GM18511 (cell line): ENCODE measurements at regions not wholly inside any gene's neighbourhood (a gene's known extent, or its start where the extent isn't known, plus 50 kb on each side); places are given as distances from the start of the nearest gene placed in this dataset.
"Not testable (repeated sequence)": the region's sequence is repeated elsewhere in the genome, so short reads cannot be mapped to it uniquely, and the experiment has no call there.

Experiments used
- ATAC-seq: cut with Tn5 transposase; IDR thresholded peaks from one replicate; pipeline ENCODE4 v1.9.1; 2021; ENCODE audit warnings: mild to moderate bottlenecking, moderate library complexity; ENCODE audit not compliant: unreplicated experiment

- no peak for ATAC-seq
Observed at GRCh38 chr14:83128783-83129182, 1595.1 kb upstream of the SEL1L start.

- no peak for ATAC-seq
Observed at GRCh38 chr14:83129496-83129895, 1595.8 kb upstream of the SEL1L start.

- ATAC-seq, result no peak
Observed at GRCh38 chr14:83133981-83134645, 1600.5 kb upstream of the SEL1L start.

DNA sequence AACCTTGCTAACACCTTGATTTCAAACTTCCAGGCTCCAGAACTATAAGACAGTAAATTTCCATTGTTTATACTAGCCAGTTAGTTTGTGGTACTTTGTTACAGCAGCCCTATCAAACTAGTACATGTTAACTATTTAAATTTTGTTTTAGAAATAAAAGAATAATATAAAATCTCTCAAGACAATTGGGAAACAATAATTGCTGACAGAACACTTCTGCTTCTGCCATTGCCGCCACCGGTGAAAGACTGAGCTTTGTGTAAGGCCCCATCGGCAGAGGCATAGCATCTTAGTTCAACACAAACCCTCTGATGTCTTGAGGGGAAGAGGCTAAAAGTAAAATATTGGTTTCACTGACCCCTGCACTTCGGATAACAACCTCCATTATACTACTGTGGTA, 1607.1 kb upstream of the SEL1L start:
- no peak for ATAC-seq

- ATAC-seq, result no peak
Observed at GRCh38 chr14:83147006-83147405, 1613.4 kb upstream of the SEL1L start.

DNA sequence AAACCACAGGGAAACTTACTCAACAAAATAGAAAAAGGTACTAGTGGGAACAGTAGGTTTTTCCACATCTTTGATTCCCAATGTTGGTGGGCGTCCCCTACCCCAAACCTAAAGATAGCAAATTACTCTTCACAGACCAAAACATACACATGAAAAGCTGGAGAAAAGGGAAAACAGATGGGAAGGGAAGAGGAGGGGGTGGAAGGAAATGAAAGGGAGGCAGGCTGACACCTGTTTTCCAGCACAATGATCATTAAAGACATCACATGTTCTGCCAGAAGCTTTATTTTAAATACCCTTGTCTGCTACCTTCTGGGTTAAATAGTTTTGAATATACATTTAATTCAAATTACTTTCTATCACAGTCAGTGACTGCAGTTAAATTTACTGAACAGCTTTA, 1617.9 kb upstream of the SEL1L start:
- no peak for ATAC-seq

DNA sequence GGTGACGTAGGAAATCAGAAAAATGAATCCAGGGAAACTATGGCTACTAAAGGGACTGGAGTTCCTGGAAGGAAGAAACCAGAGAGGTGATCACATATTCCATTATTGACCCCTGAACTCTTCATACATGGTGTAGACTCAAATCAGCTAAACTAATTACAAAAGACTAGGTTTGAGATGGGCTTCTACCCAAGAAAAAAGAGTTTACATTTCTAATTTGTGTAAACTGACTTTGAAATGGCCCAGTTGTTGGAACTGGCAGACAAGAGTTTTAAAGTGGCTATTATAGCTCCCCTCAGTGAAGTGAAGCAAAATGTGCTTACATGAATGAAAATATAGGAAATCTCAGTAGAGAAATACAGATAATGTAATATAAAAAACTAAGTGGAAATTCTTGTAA, 1619.4 kb upstream of the SEL1L start:
- no peak for ATAC-seq

- ATAC-seq, result no peak
Observed at GRCh38 chr14:83162361-83162929, 1628.8 kb upstream of the SEL1L start.

GRCh38 chr14:83163016-83163415, 1629.4 kb upstream of the SEL1L start:
- no peak for ATAC-seq

DNA sequence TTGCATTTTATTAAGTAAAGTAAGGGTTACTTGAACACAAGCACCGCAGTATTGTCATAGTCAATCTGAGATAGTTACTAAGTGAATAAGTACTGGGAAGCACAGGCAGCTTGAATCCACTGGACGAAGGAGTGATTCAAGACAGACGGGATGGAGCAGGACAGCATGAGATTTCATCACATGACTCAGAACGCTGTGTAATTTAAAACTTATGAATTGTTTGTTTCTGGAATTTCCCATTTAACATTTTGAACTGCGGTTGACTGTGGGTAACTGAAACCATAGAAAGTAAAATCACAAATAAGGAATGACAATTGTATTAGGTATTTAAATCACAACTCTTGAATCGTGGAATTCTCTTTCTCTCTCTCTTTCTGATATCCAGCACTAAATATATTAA, 1630.4 kb upstream of the SEL1L start:
- no peak for ATAC-seq

DNA sequence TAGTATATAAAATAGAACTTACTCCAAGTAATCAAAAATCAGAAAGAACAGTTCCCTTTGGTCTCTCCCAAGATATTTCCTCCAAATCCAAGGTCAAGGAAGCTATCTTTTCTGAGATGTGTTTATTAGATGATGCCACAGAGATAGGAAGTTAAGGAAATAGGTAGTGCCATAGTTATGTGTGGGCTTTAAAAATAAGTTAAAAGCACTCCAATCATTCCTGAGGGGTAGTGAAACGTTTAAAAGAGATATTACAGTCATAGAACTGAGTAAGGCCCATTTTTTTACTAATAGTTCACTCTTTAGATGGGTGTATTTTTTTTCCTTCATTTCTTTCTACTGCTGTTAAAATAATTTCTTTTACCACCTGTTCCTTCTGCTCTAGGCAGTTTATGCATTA, 1630.9 kb upstream of the SEL1L start:
- no peak for ATAC-seq

- ATAC-seq, result no peak
Observed at GRCh38 chr14:83170165-83170564, 1636.5 kb upstream of the SEL1L start.

- no peak for ATAC-seq
Observed at GRCh38 chr14:83171761-83172160, 1638.1 kb upstream of the SEL1L start.

GRCh38 chr14:83172363-83172762, 1638.7 kb upstream of the SEL1L start:
- no peak for ATAC-seq

DNA sequence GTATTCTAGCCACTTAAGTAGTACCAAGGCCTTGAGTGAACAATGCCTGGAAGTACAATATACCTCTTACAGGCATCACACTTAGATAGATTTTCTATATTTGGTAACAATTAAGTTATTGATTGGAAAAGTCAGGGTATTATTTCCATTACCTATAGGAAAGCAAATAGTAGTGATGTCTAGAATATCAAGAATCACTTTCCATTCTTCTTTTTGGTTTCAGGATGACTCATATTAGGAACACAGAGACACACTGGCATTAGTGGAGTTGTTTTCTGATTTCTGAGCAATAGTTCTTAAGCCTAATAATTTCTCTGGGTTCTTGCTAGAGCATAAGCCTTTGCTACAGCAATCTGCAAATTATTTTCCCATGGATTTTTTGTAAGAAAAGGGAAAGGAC, 1640.0 kb upstream of the SEL1L start:
- ATAC-seq, result no peak

- no peak for ATAC-seq
Observed at GRCh38 chr14:83184531-83184930, 1650.9 kb upstream of the SEL1L start.

- not testable (repeated sequence) for ATAC-seq
Observed at GRCh38 chr14:83188311-83188710, 1654.7 kb upstream of the SEL1L start.

DNA sequence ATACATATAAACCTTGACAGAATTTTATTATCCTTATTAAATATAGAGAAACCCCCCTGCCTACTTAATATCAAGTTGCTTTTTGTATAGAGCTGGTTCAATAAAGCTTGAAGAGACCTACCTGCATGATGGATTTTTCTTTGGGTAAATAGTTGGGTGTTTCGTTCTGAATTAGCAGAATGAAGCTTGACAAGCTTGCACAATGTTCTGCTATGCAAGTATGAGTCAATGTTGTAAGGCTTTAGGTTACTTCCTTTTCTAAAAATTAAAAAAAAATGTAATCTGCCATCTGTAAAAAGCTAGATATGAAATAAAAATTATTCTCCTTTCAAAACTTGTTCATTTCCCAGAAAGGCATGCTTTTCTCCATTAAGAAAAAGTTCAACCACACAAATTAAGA, 1662.6 kb upstream of the SEL1L start:
- no peak for ATAC-seq

DNA sequence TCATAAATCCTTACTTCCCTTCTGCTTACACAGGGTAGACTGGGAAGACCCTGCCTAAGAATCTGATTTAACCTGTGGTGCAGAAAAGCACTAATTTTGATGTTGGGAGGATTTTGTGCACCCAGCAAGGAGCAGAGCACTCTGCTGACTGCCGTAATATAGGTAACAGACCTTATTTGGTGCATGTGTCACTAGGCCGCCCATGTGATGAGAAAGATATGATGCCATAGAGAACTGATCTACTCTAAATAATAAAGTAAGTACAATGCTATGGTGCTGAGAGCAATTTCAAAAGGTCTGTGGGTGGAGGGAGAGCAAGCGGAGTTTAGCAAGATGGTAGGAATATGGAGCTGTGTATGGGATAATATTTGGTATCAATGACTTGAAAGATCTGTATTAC, 1663.6 kb upstream of the SEL1L start:
- no peak for ATAC-seq

DNA sequence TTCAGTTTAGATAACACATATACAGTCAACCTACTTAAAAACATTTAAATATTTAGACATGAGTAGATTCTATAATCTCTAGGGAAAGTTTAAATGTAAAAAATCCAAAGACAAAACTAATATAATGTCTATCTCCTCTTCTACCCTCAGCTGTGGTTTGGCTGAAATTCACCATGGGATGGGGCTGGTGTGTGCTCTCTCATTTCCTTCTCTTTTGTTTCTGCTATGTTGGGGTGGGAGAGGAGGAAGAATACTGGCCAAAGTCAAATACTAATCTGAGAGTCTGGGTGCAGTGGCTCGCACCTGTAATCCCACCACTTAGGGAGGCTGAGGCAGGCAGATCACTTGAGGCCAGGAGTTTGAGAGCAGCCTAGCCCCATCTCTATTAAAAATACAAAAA, 1673.9 kb upstream of the SEL1L start:
- ATAC-seq, result no peak

GRCh38 chr14:83208341-83208740, 1674.7 kb upstream of the SEL1L start:
- ATAC-seq, result no peak

DNA sequence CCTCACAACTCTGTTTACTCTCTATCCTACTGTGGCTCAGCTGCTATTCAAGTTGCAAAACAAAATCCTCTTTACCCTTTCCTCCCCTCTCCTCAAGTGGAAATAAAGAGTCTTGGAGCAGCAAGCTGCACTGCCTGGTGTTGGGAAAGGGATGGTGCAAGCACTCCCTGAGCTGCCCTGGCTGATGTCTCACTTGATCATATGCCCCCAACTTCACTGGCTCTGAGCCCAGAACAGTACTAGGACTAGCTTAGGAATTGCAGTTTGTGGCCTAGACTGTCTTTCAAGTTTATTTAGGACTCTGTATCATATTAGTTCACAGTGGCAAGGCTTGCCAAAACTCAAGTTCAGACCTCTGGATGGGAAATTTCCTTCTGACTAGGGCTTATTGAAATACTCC, 1683.8 kb upstream of the SEL1L start:
- no peak for ATAC-seq
